ENCODE measurements at regions not wholly inside any gene's neighbourhood (a gene's known extent, or its start where the extent isn't known, plus 50 kb on each side); places are given as distances from the start of the nearest gene placed in this dataset.

DNA sequence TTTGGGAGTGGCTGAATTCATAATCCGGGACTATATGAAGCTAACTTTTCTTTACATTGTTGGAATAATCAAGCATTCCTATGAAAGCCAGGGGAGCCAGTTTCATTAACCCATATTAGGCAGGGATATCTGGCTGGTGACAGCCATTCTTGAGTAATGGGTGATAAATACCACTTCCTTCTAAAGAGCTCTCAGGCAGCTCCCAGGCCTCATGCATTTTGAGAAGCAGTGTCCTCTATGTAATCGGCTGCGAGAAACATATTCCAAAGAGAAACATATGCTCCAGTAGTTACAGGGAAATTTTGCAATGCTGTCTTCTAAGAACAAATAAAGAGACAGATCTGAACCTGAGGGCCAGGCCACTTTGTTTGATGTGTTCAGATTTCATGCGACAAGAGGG is 83.1 kb downstream of the MSX2 start:
- intact Hi-C loops (cut with DNase I; ENCODE audit: low total_unique reads), result no loop called here
- Histone ChIP-seq H3K9me3 (peaks cover 2 to 11% (median 8%) of the 10 kb centered on the region in 4 donors), H3K4me3 (no peak overlapping the region), H3K27me3 (no peaks in the 10 kb centered on the region), H3K4me1 (no peaks in the 10 kb centered on the region), H3K36me3 (no peaks in the 10 kb centered on the region), H3K27ac (no peak overlapping the region)
- TF ChIP-seq POLR2AphosphoS5 (IDR thresholded peaks at IDR 0.05) (no peak), POLR2A (IDR thresholded peaks at IDR 0.05) (no peak), EP300 (IDR thresholded peaks at IDR 0.05) (no peak)
- TF ChIP-seq, protein P1, sequence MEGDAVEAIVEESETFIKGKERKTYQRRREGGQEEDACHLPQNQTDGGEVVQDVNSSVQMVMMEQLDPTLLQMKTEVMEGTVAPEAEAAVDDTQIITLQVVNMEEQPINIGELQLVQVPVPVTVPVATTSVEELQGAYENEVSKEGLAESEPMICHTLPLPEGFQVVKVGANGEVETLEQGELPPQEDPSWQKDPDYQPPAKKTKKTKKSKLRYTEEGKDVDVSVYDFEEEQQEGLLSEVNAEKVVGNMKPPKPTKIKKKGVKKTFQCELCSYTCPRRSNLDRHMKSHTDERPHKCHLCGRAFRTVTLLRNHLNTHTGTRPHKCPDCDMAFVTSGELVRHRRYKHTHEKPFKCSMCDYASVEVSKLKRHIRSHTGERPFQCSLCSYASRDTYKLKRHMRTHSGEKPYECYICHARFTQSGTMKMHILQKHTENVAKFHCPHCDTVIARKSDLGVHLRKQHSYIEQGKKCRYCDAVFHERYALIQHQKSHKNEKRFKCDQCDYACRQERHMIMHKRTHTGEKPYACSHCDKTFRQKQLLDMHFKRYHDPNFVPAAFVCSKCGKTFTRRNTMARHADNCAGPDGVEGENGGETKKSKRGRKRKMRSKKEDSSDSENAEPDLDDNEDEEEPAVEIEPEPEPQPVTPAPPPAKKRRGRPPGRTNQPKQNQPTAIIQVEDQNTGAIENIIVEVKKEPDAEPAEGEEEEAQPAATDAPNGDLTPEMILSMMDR (IDR thresholded peaks at IDR 0.05), result no peak
- 49 to 67% (median 58%) methylated on average over 4 of the region's 4 CpGs for WGBS, 5 donors
- DNase-seq, result no peak

DNA sequence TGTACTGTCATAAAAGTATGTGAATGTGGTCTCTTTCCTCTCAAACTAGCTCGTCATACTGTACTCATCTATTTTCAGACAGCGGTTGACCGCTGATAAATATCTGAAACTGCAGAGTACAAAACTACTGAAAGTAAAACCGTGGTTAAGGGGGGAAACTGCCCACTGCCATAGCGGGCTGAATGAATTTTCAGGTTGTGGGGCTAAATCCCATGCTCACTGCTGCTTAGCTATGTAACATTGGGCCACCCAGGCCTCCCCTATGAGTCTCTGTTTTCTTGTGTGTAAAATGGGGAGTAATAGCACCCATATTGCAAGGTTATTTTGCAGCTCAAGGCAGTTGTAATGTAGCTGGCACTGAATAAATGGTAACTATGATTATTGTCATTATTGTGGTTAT is 82.3 kb downstream of the MSX2 start:
- H3K36me3 ChIP-seq, result no peaks in the 10 kb centered on the region
- TF ChIP-seq, protein P1 (IDR thresholded peaks at IDR 0.05), result no peak
- no peak for TF ChIP-seq POLR2AphosphoS5 (IDR thresholded peaks at IDR 0.05)
- no peak for TF ChIP-seq EP300 (IDR thresholded peaks at IDR 0.05)
- TF ChIP-seq POLR2A (IDR thresholded peaks at IDR 0.05), result no peak
- peaks cover 2 to 11% (median 8%) of the 10 kb centered on the region in 4 donors for H3K9me3 ChIP-seq
- DNase-seq, result no peak
- no peaks in the 10 kb centered on the region for H3K27me3 ChIP-seq
- intact Hi-C loops (cut with DNase I; ENCODE audit: low total_unique reads), result no loop called here
- H3K4me1 ChIP-seq, result no peaks in the 10 kb centered on the region
- H3K4me3 ChIP-seq, result no peak overlapping the region
- H3K27ac ChIP-seq, result no peak overlapping the region
- 72 to 92% (median 83%) methylated on average over 5 of the region's 5 CpGs for WGBS, 5 donors

DNA sequence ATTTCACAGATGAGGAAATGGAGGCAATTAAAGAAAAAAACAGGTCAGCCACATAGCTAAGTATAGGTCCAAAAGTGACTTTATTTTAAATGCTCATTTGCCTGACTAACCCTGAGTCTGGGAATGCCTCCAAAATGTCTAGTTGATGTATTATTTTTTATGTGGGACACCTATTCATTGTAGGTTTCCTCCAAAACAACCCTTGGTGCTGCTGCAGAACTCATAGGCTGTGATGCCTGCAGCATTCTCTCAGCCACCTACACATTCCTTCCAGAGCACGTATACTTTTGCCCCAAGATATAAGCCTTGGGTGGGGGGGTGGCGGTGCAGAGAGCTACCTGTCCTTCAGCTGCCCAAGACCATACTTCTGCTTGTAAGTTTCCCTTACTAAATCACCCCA is 77.4 kb downstream of the MSX2 start:
- 56 to 68% (median 64%) methylated on average over 2 of the region's 2 CpGs for WGBS, 5 donors

DNA sequence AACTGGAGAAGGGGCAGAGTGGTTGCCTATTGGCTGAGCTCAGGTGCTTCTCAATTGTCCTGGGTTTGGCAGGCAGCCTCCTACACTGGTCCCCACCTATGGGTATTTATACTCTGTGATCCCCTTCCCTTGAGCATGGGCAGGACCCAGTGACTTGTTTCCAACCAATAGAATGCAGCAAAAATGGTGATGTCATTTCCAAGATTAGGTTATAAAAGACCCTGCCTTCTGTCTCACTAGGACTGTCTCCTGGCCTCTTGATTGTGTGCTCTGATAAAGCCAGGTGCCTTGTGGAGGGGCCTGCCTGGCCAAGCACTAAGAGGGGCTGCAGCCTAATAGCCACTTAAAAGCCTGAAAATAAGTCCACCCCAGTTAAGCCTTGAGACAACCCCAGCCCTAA is 76.1 kb downstream of the MSX2 start:
- H3K27ac ChIP-seq, result no peak overlapping the region
- TF ChIP-seq, protein P1 (IDR thresholded peaks at IDR 0.05), result no peak
- TF ChIP-seq POLR2AphosphoS5 (IDR thresholded peaks at IDR 0.05) (no peak), EP300 (IDR thresholded peaks at IDR 0.05) (no peak), POLR2A (IDR thresholded peaks at IDR 0.05) (no peak)
- H3K36me3 ChIP-seq, result no peaks in the 10 kb centered on the region
- intact Hi-C loops (cut with DNase I; ENCODE audit: low total_unique reads), result no loop called here
- H3K4me3 ChIP-seq, result no peak overlapping the region
- peaks cover 0 to 31% (median 4%) of the 10 kb centered on the region in 3 donors for H3K27me3 ChIP-seq
- peaks cover 2 to 12% (median 6%) of the 10 kb centered on the region in 4 donors for H3K9me3 ChIP-seq
- H3K4me1 ChIP-seq, result no peaks in the 10 kb centered on the region
- DNase-seq, result no peak

More for the DNA sequence above, 77.4 kb downstream of the MSX2 start:
- TF ChIP-seq EP300 (IDR thresholded peaks at IDR 0.05), result no peak
- TF ChIP-seq, protein P1 (IDR thresholded peaks at IDR 0.05), result no peak
- H3K27ac ChIP-seq, result no peak overlapping the region
- peaks cover 2 to 14% (median 11%) of the 10 kb centered on the region in 4 donors for H3K9me3 ChIP-seq
- no peaks in the 10 kb centered on the region for H3K4me1 ChIP-seq
- DNase-seq, result no peak
- H3K27me3 ChIP-seq, result peaks cover 0 to 18% (median 0%) of the 10 kb centered on the region in 3 donors
- no peak overlapping the region for H3K4me3 ChIP-seq
- no peaks in the 10 kb centered on the region for H3K36me3 ChIP-seq
- intact Hi-C loops (cut with DNase I; ENCODE audit: low total_unique reads), result no loop called here
